ENCODE measurements at regions not wholly inside any gene's neighbourhood (a gene's known extent, or its start where the extent isn't known, plus 50 kb on each side); places are given as distances from the start of the nearest gene placed in this dataset.
"Not testable (repeated sequence)": the region's sequence is repeated elsewhere in the genome, so short reads cannot be mapped to it uniquely, and the experiment has no call there.

DNA sequence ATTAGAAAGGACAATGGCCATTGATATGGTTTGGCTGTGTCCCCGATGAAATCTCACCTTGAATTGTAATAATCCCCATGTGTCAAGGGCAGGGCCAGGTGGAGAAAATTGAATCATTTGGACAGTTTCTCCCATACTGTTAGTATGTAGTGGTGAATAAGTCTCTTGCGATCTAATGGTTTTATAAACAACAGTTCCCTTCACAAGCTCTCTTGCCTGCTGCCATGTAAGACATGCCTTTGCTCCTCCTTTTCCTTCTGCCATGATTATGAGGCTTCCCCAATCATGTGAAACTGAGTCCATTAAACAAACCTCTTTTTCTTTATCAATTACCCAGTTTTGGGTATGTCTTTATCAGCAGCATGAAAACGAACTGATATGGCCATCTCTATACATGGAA, 302.7 kb downstream of the SFMBT2 start:
- DNase-seq = no peak

GRCh38 chr10:7107285-7107684, 303.5 kb downstream of the SFMBT2 start:
- DNase-seq = peak; percentile 88

DNA sequence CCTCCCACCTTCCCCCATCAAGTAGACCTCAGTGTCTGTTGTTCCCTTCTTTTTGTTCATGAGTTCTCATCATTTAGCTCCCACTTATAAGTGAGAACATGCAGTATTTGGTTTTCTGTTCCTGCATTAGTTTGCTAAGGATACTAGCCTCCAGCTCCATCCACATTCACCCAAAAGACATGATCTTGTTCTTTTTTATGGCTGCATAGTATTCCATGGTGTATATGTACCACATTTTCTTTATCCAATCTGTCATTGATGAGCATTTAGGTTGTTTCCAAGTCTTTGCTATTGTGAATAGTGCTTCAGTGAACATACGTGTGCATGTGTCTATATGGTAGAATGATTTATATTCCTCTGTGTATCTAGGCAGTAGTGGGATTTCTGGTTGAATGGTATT, 306.5 kb downstream of the SFMBT2 start:
- DNase-seq = not testable (repeated sequence)

DNA sequence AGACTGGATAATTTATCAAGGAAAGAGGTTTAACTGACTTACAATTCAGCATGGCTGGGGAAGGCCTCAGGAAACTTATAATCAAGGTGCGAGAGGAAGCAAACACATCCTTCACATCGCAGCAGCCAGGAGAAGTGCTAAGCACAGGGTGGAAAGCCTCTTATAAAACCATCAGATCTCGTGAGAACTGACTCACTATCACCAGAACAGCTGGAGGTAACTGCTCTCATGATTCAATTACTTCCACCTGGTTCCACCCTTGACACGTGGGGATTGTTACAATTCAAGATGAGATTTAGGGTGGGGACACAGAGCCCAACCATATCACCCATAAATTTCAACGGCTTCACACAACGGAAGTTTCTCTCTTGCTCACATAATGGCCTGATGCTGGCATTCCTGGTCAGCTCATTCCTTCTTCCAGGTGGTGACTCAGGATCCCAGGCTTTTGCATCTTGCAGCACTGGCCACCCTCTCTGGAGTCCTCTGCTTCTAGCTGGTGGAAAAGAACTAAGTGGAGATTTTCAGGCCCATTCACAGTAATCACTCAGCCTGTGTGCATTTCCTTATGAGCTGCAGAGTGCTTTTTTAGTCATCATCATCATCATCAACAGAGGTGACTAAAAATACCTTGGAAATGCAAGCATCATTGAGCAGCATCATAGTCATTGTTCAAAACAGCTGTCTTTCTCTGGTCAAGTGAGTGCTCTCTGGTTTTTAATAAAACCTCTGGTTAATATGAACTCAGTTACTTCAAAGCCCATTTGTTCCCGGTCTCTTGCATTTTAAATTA, 308.1 kb downstream of the SFMBT2 start:
- no peak for DNase-seq

GRCh38 chr10:7102084-7102483, 308.8 kb downstream of the SFMBT2 start:
- DNase-seq = no peak

DNA sequence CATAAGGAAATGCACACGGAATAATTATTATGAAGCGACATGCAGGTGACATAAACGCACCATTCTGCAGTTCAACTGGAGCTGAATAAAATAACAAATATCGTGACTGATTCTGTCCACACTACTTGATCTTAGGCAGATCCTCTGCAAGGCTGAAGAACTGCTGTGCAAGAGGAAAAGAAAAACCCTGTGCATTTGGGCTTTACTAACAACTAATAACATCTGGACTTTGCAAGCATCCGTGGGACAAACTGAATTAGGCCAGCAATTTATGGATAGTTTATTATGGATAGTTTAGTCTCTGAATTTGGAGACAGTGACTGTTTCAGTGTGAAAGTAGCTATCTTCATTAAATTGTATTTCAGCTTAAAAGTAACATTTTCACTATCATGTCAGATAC, 309.4 kb downstream of the SFMBT2 start:
- no peak for DNase-seq

DNA sequence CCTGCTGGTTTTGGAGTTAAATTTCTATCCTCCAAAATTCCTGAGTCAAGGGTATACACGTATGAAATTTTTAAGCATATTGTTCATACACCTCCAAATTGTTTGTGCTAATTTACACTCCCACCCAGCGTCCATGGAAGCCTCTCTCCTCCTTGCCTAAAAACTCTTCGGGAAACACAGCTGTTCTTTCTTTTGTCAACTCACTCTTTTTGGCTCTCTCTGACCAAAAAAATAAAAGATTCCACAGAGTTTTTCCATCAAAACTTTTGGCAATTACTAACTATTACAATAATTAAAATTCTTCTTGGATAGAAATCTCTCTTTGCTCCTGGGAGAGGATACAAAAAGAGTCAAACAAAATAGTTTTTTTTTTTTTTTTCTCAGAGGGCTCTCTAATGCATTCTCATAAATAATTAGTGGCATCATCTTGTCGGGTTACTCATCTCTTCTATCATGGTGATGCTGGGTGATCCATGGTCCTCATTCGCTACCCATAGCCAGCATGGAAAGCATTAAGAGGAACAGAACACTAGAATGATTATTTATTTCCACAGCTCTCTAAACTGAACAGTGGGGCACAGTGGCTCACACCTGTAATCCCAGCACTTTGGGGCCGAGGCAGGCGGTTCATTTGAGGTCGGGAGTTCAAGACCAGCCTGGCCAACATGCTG, 310.7 kb downstream of the SFMBT2 start:
- DNase-seq = no peak

DNA sequence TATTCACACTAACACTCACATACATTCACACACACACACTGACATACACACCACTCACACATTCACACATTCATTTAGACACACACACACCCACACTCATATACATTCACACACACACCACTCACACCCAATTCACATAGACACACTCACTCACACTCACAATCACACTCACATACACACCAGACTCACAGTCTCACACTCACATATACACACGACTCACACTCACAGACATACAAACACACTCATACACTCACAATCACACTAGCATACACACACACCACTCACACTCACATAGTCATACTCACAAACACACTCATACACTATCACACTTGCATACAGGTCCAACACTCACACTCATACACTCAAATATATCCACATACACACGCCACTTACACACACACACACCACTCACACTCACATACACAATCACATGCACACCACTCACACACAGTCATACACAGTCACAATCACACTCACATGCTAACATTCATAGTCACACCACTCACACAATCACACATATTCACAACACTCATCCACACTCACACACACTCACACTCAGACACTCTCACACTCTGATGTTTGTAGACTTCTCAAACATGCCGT, 312.6 kb downstream of the SFMBT2 start:
- no peak for DNase-seq

- no peak for DNase-seq
Observed at GRCh38 chr10:7094781-7095180, 316.1 kb downstream of the SFMBT2 start.

DNA sequence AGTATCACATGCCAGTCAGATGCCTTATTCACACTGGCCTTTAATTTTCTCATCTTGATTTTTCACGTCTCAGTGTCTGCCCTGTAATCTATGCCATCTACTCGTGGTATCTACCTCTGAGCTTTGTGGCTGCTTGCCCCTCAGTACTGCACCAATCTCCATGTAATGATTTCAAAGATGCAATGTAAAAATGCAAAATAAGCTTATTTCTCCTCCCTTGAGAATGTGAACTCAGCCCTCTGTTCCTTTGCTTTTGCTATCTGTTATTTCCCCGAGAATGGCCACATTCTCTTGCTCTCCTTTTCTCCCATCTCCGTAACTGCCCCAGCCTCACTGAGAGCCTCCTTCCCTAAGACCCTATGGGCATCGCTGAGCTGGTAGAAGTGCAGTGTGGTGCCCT, 317.5 kb downstream of the SFMBT2 start:
- DNase-seq = no peak

DNA sequence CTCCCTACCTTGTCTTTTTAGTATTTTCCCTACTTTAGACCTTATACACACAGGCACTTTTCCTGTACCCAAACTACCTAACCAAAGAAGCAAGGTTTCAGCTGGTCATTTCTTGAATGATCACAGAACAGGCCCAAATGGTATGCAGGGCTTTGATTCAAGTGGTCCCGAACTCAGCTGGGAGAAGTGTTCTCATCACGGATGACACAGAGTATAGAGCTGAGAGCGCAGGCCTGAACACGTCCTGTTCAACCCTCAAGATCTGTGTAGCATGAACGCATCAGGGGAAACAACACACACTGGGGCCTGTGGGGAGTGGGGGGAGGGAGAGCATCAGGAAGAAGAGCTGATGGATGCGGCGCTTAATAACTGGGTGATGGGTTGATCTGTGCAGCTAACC, 318.2 kb downstream of the SFMBT2 start:
- DNase-seq = no peak

GRCh38 chr10:7090529-7090928, 320.3 kb downstream of the SFMBT2 start:
- no peak for DNase-seq

- peak; percentile 68 for DNase-seq
Observed at GRCh38 chr10:7085913-7086589, 324.8 kb downstream of the SFMBT2 start.

GRCh38 chr10:7085147-7085912, 325.5 kb downstream of the SFMBT2 start:
- peak; percentile 48 for DNase-seq

DNA sequence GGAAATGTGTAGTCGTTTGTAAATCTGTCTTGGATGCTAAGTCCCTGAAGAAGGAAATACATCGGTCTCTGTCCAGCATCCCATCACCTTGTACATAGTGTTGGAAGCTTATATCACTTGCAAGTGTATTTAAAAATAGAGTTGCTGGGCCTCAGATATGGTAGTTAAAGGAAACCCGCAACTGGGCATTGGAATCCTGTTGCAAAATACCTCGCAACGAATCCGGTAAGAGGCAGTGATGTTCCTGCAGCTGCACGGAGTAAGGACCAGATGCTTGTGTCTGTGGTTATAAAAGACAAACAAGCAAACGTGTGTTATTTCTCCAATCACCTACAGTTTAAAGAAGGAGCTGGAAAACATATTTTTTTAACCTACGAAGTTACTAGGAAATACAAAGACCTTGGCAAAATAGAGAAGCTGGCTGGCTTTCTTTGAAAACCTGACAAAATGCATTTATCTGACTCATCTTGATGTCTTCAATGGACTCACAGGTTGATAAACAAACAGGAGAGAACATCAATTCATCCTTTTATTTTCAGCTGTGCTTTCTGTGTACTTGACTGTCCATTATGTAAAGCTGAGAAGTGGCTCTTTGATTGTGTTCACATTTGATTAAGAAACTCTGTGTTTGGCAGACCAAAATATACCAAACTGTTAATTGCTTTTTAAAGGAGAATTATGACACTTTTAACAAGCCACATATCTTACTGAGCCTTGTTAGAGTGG, 326.4 kb downstream of the SFMBT2 start:
- DNase-seq = no peak

GRCh38 chr10:7082967-7083366, 327.9 kb downstream of the SFMBT2 start:
- peak; percentile 77 for DNase-seq

DNA sequence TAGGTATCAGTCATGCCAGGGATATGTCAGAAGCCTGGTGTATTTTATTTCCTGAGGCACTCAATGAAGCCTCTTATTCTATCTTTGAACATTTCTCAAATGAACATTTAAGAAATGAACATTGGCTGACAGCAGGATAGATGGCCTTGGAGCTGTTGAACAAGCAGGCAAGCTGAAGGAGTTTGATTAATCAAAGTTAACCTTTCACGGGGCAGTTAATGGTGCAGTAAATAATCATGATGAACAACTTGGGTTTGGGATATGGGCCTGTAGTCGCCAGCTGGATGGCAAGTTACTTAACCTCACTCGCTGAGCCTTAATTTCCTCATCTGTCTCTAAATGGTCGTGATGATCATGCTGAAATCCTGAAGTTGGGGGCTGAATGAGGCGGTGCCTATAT, 333.0 kb downstream of the SFMBT2 start:
- DNase-seq = no peak

DNA sequence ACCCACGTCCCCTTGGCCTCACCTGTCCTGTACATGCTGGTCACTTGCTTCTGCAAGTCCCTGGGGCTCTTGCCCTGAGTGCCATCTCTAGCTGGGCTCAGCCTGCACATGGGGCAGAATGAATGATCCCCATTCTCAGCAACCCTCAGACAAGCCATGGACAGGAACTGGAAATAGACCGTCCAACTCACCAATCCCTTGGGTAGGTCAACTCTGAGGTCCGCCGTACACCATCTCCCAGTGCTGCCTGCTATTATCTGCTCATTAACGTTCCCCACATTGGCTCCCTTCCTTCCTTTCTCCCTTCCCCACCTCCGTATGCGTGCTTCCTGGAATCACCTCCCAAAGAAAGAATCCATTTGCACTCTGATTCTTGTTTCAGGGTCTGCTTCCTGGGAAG, 335.0 kb downstream of the SFMBT2 start:
- no peak for DNase-seq

GRCh38 chr10:7075110-7075509, 335.7 kb downstream of the SFMBT2 start:
- no peak for DNase-seq

DNA sequence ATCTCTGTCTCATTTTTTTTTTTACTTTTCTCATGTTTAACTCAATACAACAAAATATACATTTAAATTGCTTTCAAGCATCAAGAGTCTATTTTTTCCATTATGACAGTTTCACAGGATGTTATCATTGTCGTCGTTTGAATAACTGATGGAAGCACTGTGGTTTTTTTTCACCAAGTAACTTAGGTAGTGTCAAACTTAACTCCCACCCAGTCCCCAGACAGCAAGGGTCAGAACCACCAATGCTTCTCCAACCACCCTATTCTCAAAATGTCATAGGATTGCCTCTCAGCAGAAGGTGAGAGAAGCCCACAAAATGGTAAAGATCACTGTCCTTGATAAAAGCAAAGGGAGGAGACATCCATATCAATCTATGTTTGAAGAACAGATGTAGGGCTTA, 339.4 kb downstream of the SFMBT2 start:
- no peak for DNase-seq

GRCh38 chr10:7070950-7071349, 339.9 kb downstream of the SFMBT2 start:
- no peak for DNase-seq

GRCh38 chr10:7069706-7070105, 341.1 kb downstream of the SFMBT2 start:
- no peak for DNase-seq

Measured in fibroblast of skin of right quadriceps (primary cell).